ENCODE measurements at regions not wholly inside any gene's neighbourhood (a gene's known extent, or its start where the extent isn't known, plus 50 kb on each side); places are given as distances from the start of the nearest gene placed in this dataset.
"Not testable (repeated sequence)": the region's sequence is repeated elsewhere in the genome, so short reads cannot be mapped to it uniquely, and the experiment has no call there.

DNA sequence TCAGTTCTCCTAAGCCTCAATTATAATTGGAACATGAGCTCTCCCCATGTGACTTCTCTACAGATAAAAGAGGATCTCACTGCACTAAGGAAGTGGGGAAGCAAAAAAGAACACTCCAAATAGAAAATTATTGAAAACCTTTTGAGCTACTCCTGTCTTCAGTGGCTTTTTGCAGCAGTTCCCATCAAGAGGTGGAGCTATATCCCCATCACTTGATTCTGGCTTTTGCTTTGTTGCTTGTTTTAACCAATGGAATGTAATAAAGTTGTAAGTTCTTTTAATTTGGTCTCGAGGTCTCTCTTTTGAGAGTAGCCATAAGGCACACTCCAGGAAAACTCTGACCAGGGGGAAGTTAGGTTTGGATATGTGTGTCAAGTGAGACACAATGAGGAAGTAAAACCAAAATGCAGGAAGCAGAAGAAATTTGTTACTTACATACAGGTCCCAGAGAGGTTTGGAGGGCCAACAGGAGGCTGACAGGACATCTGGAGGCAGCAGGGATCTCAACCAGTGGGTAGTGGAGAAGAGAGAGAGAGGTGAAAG is 569.4 kb downstream of the HTR7 start:
- DNase-seq = no peak

DNA sequence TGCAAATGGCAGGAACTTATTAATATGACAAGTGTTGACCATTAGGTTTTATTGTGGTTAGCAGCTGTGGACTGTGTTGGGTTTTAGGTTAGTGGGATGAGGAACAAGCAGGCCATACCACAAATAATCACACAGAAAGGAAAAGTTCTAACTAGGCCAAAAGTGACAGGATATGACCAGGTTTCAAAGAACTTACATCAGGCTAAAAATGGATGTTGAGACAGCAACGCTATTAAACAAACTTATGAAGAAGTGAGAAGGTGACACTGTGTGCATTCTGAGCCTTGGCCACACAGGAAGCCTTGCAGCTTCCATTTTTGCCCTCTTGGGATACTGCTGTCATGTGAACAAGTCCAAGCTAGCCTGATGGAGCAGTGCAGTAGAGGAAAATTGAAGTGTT is 568.8 kb downstream of the HTR7 start:
- DNase-seq = no peak

DNA sequence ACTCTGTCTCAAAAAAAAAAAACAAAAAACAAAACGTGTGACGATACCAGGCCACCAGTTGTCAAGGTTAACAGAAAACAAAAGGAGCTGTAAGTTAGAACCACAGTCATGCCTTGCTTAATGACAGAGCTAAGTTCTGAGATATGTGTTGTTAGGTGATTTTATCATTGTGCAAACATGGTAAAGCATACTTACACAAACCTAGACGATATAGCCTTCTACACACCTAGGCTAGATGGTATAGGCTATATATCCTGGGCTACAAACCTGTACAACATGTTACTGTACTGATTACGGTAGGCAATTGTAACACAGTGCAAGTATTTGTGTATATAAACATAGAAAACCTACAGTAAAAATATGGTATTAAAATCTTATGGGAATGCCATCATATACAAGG is 564.2 kb downstream of the HTR7 start:
- DNase-seq = no peak

DNA sequence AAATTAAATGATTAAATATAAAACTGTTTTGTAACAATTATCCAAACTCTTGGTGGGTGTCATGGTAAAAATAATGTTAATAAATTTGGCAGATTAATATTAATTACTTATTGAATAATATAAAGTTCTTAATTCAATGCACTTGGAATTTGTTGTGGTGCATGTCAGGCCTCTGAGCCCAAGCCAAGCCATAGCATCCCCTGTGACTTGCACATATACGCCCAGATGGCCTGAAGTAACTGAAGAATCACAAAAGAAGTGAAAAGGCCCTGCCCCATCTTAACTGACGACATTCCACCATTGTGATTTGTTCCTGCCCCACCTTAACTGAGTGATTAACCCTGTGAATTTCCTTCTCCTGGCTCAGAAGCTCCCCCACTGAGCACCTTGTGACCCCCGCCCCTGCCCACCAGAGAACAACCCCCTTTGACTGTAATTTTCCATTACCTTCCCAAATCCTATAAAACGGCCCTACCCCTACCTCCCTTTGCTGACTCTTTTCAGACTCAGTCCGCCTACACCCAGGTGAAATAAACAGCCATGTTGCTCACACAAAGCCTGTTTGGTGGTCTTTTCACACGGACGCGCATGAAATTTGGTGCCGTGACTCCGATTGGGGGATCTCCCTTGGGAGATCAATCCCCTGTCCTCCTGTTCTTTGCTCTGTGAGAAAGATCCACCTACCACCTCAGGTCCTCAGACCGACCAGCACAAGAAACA is 562.9 kb downstream of the HTR7 start:
- DNase-seq = not testable (repeated sequence)

DNA sequence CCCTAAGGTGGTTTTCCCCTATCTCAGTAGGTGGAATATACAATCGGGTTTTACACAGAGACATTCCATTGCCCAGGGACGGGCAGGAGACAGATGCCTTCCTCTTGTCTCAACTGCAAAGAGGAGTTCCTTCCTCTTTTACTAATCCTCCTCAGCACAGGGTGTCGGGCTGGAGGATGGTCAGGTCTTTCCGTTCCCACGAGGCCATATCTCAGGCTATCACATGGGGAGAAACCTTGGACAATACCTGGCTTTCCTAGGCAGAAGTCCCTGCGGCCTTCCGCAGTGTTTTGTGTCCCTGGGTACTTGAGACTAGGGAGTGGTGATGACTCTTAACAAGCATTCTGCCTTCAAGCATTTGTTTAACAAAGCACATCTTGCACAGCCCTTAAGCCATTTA is 555.8 kb downstream of the HTR7 start:
- DNase-seq = not testable (repeated sequence)

DNA sequence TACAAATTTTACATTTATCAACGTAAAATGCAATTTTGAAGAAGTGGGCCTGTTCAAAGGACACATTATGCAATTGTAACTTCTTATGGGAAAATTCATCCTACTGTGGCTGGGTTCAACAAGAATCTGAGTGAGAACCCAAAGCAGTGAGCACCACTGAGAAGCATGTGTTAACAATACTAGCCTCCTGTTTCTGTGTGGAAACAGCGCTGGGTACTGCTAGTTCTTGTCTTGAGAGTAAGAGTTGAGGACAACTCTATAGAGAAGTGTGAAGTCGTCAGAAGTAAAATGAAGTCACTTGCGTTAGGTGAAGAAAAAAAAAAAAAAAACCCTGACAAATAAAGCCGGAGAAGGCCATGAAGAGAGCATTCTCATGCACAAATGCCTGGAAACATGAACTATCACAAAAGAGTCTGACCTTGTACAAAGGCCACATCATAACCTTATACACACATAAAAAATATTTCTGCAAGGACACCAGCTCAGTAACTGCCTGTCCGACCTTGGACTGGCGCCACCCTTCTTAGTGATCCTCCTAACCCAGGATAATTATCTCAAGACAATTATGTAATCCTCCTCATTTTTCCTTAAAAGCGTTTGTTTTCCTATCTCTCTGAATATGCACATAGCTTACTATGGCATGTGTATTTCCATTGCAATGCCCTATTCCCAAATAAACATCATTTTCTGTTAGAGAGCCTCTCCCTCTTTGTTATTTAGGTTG is 554.9 kb downstream of the HTR7 start:
- no peak for DNase-seq

DNA sequence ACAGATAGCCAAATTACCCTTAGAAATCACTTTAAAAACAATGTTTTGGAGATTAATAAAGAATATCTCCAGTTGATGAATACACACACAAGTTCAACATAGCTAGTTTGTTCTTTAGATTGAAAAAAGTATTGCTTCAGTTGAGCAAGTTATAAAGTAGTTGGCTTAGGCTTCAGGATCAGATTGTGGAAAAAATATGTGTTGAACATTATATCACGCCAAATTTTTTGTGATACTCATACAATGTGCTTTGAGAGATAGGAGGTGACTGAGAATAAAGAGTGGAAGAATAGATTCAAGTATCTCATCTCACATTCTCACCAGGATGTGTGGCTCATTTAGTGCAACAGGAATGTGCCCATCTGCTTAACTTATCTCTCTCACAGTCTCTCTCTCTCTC is 553.3 kb downstream of the HTR7 start:
- no peak for DNase-seq

DNA sequence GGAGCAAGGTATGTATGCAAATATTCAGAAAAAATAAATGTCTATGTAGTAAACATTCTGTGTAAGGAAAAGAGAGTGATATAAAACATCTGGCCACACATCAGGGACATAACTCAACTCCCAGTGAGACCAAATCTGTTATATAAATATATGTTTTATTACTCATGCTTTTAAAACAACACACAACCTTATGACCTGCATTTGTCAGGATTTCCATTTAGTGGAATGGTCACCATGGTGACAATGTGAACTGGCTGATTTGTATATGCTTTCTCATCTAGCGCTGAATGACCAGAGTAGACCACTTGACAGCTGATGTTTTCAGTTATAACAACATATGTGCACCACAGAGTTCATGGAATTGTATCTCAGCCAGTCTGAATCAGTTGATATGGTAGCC is 551.7 kb downstream of the HTR7 start:
- DNase-seq = no peak

DNA sequence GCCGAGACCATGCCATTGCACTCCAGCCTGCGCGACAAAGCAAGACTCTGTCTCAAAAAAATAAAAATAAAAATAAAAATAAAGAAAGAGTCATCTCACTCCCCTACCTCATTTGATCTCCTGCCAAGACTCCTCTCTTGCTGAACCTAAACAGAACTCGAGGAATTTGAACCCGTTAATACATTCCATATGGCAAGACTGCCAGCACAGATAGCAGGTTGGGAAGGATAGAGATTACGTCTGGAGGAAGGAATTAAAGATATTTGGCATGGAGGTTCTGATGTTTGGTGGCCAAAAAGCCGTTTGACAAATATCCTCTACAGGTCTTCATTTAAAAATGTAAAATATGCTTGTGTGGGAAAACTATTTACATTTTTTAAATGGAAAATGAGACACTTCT is 549.6 kb downstream of the HTR7 start:
- no peak for DNase-seq

DNA sequence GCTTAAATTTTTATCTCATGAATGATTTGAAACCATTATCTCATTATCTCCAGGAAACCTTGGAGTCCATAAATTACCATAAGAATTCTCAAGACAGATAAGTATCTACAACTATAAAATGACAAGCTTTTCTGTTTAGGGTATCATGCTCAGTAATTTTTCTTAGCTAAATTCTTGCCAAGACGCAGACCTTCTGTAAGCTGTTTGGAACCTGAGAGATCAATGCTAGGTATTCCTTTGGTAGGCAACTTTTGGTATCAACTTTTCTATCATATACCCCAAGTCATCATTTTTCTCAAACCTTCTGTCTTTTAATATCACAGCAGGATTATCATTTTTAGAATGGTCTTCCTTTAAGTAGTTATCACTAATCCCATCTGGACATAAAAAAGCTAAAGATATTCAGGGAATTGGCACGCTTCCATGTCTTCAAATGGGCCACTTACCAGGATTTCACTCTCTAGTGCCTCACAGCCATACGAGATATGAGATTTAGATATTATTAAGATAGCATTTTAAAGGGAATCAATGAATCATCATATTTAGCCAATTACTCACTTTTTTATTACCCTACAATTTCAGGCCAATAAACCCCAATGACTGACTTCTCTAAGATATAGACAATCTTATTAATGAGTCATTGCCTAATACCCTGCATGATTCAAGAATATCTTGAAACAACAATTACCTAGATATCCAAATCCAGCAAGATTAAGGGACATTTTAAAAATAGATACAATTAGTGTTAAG is 544.1 kb downstream of the HTR7 start:
- DNase-seq = no peak

DNA sequence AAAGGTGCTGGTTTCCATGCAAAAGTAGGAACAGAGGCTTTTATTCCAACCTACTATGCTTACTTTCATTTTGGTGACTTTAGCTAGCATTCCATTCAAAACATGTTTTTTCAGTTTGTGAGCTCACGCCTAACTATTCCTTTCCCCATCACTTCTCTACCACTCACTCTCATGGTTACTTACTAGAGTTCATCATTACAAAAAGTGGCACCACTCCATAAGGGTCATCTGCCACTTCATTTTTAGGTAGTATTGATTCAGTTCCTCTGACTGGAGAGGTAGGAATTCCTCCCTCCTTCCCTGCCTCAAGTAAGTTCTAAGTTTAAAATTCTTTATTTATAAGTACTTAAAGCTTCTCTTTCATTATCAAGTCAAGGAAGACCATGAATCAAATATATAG is 543.1 kb downstream of the HTR7 start:
- no peak for DNase-seq

DNA sequence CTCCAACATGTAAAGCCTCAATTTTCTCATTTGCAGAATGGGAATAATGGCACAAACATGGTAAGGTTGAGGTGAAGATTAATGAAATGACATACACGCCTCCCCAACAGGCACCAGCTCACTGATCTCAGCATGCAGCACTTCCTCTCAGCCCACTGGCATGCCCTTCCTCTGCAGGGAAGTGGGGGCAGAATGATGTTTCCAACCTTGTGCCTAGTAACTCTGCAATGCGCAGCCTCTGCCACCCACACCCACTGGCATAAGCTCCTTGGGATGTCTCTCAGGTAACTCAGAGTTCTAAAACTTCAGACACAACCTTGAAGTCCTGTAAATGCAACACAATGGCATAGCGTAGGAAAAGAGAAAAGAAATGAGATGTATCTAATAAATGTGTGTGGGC is 540.7 kb downstream of the HTR7 start:
- no peak for DNase-seq

DNA sequence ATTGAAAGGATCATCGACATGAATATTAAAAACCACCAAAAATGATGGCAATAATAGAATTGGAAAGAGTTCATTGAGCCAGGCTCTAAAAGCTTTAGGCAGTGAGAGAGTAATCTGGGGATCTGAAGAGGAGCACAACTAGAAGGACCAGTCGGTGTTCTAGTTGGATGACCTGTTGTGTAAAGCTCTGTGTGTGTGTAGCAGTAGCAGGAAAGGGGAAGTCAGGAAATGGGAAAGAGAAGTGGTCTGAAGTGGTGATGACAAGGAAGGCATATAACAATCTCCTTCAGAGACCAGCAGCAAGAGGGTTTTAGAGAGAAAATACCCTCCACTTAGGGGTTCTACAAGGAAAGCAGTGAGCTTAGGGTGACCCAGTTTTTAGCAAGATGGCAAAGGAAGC is 539.2 kb downstream of the HTR7 start:
- DNase-seq = no peak

DNA sequence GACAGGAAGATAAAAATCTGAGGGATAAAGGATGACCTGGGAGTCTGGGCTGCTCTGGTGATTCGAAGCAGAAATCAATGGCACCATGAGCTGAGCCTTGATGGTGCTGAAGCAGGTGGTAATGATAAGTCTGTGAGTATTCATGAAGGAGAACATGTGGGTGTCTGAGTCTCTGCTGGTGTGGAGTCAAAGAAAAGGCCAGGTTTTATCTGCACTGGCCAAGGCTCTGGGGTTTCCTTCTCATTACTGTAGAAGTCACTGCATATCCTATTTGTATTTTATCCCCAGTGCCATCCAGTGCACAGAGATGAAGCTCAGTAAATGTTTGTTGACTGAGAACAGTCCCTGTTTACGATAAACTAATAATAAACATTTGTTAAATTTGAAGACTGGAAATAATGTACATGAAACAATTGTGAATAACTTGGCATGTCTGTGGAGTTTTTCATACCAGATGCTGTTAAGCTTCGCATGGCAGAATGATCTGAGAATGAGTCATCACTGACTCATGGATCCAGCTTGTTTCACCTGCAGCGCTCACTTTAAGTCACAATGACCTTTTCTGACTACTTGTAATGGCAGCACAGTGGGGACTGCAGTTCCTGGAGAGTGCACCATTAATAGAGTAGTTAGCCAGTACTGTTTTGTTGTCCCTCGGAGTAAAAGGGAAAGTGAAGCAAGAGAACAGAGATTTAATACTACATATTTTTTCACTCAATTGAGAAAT is 538.5 kb downstream of the HTR7 start:
- no peak for DNase-seq

DNA sequence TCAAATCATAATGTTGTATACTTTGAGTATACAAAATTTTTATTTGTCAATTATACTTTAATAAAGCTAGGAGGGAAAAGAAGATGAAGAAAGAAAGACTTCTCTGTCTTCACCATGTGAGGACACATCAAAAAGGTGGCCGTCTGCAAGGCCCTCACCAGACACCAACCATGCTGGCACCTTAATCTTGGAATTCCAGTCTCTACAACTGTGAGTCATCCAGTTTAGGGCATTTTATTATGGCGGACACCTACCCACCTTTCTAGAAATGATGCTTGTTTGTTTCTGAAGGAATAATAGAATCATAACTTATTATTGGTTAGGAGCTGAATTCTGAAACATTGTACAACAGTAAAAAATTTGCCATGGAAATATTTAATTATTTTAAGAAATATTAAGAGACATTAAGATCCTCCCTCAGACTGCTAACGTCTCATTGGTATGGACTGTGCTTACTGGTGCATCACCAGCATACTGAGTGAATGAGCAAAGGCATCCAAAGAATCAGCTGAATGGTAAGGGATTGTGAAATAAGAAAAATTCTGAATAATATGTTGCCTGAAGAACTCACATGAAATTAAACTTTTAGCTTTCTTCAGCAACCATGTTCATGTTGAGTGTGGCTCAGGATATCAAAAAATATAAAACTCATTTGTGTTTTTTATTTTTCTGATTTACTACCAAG is 536.6 kb downstream of the HTR7 start:
- no peak for DNase-seq

DNA sequence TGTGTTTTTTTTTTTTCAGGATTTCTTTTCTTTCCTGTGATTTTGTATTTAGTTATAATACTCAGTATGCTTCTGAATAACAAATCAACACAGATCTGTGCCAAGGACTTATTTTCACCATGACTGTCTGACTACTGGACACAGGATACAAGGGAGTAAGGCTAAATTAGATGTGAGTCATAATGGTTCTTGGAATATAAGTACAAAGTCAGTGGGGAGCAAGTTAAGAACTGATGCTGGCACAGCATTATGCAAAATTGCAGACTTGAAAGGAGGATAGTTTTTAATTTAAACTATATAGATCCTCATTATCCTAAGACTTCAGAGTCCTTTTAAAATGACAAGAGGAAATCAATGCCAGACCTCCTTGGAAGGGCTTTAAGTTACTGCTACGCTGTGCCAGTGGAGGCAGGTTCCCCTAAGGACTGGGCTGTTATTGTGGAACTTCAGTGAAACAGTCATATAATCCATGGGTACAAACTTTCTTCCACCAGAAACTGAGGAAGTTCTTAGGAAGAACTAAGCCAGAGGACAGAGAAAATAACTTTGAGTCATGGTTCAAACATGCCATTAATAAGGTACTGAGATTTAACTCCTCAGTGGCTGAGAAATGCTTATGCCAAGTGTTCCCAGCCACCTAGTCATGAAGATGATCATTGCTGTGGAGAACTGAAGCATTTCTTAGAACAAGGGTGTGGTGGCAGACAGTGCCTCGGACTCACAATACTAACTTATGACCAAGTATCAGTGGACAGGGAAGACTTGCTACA is 531.2 kb downstream of the HTR7 start:
- DNase-seq = no peak

DNA sequence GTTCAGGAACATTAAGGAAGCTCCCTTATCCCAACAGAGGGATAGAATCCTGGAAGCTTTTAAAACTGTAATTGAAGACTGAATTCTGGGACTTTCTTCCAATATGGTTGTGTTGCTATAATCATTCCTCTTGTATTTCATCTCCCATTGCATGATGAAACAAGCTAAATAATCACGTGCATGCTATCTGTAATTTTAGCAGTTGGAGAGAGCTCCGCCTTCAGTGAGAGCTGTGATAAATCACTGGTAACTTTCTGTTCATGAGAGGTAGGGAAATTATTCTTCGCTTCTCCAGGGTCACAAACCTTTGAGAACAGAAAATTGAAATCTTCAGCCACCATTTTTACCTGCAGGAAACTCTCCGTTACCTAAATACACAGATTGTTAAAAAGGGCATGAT is 530.2 kb downstream of the HTR7 start:
- no peak for DNase-seq

DNA sequence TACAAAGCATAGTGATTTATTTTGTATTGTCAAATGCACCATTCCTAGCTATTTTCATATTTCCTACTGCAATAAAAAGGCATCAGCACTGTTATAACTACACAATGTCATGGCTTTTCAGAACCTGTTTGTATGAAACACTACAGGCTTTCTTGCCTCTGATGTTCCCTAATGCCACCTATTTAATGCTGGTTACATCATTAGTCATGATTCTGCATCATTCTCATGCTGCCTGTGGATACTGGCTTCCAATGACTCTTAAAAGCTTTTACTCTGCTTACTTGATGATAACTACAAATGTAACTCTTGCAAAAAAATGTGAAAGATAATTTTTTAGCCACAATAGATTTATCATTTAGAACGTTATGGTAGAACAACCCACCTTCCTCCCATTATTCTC is 529.4 kb downstream of the HTR7 start:
- DNase-seq = no peak

DNA sequence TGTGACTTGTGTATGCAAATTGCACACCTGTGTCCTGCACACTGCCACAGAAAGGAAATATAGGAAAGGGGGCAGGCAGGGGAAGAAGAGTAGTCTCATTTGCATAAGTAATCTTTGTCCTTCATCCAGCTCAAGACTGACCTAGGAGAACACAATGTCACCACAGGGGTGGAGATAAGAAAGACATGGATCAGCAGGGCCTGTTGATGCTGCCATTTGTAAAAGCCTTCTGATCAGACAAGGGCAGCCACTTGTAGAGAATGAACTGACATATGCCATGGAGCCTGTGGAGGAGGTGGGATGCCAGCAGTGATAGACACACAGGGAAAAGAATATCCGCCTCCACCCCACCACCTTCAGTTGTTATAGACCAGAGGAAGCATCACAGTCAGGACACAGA is 528.9 kb downstream of the HTR7 start:
- DNase-seq = no peak

DNA sequence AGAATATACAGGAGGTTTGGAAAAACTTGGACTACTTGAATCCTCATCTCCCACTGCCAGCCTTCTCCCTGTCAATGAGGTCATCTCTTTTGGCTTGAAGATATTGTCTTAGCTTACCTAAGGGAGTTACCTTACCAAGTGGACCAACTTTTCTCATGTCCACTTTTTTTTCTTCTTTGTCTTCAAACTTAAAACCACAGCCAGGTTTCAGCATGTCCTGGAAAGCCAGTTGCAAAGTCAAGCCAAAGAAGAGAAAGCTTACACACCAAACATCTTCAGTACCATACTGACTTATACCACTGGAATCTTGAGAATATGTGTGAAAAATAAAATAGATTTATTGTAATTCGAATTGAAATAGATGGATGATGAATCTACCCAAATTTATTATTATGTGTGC is 520.5 kb downstream of the HTR7 start:
- no peak for DNase-seq

DNA sequence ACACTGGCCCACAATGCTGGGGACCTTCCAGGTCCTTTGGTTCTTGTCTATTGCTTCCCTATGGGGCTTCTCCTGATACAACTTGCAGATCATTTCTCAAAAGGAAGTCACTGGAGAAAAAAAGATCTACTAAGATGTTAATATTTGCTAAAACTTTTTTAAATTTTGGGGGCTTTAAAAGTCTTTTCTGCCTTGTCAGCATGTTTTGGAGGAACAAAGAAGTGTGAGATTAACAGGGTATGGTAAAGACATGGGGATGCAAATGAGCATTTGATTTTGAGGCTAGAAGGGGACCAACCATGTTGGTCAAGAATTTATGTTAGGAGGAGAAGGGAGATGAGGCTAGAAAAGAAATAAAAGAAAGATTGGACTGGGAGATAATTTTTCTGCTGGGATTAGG is 515.4 kb downstream of the HTR7 start:
- no peak for DNase-seq

DNA sequence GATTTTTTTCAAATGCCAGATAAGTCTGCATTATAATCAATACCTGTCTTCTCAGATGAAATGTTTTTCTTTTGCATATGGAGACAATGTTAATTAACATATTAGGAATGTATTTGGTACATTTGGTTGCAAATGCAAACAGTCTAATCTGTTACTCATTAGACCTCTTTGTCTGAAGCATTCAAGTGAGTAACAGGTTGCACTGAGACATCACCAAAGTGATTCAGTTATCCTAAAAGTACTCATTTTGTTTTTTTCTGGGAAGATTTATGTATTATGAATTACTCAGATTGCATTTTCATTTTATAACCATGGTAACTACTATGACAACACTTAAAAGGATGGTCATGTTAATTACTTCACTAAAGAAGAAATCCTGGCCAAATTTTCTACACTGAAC is 513.6 kb downstream of the HTR7 start:
- no peak for DNase-seq

All from CD4-positive, alpha-beta T cell treated with Interleukin-17A for 1 hour (primary cell).